HEK293 (cell line): ENCODE measurements at regions not wholly inside any gene's neighbourhood (a gene's known extent, or its start where the extent isn't known, plus 50 kb on each side); places are given as distances from the start of the nearest gene placed in this dataset.

Experiments used
- CTCF ChIA-PET: fragments of 350-600 bp; formaldehyde crosslinking; extraction: SDS; loops from one replicate; lab custom pipeline; 2021; ENCODE audit warnings: antibody characterized with exemption; lab: Yijun Ruan, JAX
- POLR2A ChIA-PET: fragments of 300-600 bp; formaldehyde crosslinking; extraction: SDS; loops from one replicate; lab custom pipeline; 2020; ENCODE audit warnings: antibody characterized with exemption, inconsistent platforms; lab: Yijun Ruan, JAX
- H3K27ac ChIP-seq: fragments of 200-500 bp; sonication (Bioruptor generic); 2 replicates; pipeline ENCODE4 v1.5.1; 2014; ENCODE audit warnings: low read depth, low read length, control low read depth, inconsistent platforms; ENCODE audit errors: extremely low read depth
- H3K36me3 ChIP-seq, 2 experiments: fragments of 200-500 bp in 1 of 2; sonication (Bioruptor generic) in 1 of 2; 1 replicate in 1 of 2; 2 replicates in 1 of 2; pipeline ENCODE4 v1.5.1; 2014 to 2017; ENCODE audit warnings: inconsistent platforms in 2 of 2, low read length in 2 of 2; ENCODE audit not compliant: control insufficient read depth in 2 of 2, insufficient read depth in 1 of 2
- H3K4me1 ChIP-seq: fragments of 200-500 bp; sonication (Bioruptor generic); 2 replicates; pipeline ENCODE4 v1.5.1; 2014; ENCODE audit warnings: mild to moderate bottlenecking, low read length, inconsistent platforms; ENCODE audit not compliant: control insufficient read depth, insufficient read depth
- H3K4me3 ChIP-seq: 2 replicates; pipeline ENCODE4 v1.5.1; 2011; ENCODE audit warnings: low read depth, mild to moderate bottlenecking, control low read depth, low read length, moderate library complexity
- H3K9me3 ChIP-seq: fragments of 200-500 bp; sonication (Bioruptor generic); 2 replicates; pipeline ENCODE4 v1.5.1; 2014; ENCODE audit warnings: low read depth, low read length, inconsistent platforms; ENCODE audit not compliant: control insufficient read depth, insufficient read depth
- ZNF677 ChIP-seq: fragments of 450-650 bp; IDR thresholded peaks from 2 replicates; pipeline ENCODE4 v1.5.0; 2018; ENCODE audit warnings: missing biosample characterization, mild to moderate bottlenecking, missing genetic modification characterization, moderate library complexity

DNA sequence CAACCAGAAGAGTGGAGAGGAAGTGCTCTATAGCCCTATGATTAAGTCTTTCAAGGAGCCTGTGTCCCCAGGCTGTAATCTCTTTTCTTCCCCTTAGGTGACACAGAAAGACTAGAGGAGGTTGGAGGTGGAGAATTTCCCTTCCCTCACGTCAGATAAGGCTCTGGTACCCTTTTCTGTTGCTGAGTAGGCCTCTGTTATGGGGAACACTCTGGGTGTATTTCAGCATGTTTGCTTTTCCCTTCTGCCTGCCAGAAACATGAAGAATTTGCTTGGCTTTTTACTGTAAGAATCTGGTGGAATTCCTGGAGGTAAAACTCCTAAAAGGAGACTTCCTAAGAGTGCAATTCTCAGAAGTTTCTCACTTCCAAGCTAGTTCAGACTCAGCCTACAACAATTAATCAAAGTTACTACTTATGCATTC, 58.3 kb downstream of the SIX1 start:
- CTCF ChIA-PET, result interaction anchor here (0.6 kb wide), 1 partner anchor 785 kb away, joined by 6 read pairs; no protein-coding TSS in a partner anchor
- POLR2A ChIA-PET, result no interaction called here
- Histone ChIP-seq H3K4me3 (no peak overlapping the region), H3K9me3 (no peaks in the 10 kb centered on the region), H3K27ac (no peak overlapping the region), H3K4me1 (no peaks in the 10 kb centered on the region), H3K36me3 (no peaks in the 10 kb centered on the region)
- no peak for TF ChIP-seq ZNF677 (tag by site-specific recombination)
